Head of caudate nucleus (tissue), 42 donors: ENCODE measurements at regions not wholly inside any gene's neighbourhood (a gene's known extent, or its start where the extent isn't known, plus 50 kb on each side); places are given as distances from the start of the nearest gene placed in this dataset.

ENCODE experiments used
- DNase-seq, 42 donors: peaks; one replicate each; pipeline versions ENCODE4 v3.0.0 to v3.0.0-alpha.2; 2020 to 2021; ENCODE audit warnings: mixed read lengths in 7 of 42
- intact Hi-C: fragments of 100-400 bp; cut with DNase I; formaldehyde crosslinking; loops from one replicate; pipeline ENCODE4 v1.15.0; 2022

DNA sequence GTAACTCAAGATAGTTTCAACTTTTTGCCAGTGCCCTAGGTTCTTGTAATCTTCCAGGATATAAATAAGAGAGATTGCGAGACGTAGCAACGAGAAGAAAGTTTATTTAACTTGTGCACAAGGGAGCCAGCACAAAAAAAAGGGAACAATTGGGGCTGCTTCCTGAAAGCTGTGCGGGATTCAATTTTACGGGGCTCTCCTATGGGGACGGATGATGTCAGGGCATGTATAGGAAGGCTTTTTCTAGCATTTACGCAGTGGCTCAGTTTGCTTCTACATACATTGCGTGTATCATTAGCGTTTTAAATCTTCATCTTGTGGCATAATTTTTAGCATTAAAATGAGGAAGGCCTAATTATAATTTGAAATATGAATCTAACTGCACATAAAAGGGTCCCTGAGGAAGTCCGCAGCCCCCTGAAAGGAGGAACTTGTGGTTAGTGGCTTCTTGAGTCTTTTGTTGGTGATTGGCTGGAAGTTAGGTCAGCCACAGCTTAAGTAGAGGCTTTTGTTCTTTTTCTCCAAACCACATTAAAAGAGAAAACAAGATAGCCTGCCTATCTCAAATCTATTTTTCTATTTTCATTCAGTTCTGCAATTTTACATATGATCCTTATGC is 668.2 kb upstream of the NDST4 start:
- DNase-seq, result peak in 1 of 42 donors; percentile 11
- intact Hi-C loops, result no loop called here

DNA sequence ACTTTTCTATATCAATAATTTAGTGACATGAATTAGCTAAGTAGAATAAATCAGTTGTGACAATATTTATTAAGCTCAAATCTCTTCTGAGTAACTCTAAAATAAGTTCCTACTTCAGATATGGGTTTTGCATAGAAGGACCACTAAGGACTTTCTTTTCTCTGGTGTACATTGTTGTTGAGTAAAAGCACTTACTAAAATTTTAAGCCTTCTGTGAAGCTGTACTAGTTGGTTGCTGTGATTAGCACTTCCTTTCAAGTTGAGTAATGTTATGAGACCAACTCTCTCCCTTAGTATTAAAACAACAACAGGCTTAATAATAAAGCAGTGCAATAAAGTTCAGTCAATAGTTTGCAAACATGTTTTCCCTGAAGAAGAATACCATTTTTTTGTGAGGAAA is 667.4 kb upstream of the NDST4 start:
- DNase-seq, result no peak
- intact Hi-C loops, result no loop called here

DNA sequence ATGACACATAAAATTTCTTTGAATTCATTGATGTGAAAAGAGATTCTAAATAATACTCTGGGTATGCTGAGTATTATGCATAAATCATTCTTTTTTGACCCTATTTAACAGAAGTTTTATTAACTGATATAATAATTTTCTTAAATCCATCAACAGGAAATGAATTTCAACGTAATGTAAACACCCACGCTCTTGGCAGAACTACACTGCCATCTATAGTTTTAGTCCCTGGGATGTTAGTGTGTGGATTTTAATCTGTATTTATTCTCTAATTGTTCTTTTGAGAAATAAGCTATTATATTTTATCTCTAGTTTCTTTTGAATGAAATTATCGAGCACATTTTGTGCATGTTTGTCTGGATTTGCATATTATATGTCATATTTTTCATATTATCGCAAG is 666.8 kb upstream of the NDST4 start:
- intact Hi-C loops, result no loop called here
- no peak for DNase-seq

DNA sequence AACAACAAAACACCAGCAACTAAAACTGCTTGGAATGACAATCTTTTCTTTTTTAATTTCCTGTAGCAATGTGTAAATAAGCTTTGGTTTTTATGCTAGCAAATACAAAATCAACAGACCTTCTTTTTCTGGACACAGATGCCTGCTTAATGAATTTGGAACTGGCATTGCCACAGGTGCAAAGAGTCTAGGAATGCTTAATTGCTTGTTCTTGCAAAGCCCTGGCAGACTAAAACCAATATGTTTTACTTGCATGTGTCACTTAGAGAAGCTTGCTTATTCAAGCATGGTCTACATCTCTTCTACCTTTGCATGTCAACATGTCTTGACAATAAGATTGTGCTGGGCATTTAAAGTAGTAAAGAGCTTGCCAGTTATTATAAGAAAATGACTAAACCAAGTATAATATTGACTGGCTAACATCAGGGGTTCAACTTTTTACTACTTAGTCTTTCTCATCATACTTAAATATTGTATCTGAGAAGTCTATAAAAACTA is 656.7 kb upstream of the NDST4 start:
- intact Hi-C loops, result no loop called here
- no peak for DNase-seq

DNA sequence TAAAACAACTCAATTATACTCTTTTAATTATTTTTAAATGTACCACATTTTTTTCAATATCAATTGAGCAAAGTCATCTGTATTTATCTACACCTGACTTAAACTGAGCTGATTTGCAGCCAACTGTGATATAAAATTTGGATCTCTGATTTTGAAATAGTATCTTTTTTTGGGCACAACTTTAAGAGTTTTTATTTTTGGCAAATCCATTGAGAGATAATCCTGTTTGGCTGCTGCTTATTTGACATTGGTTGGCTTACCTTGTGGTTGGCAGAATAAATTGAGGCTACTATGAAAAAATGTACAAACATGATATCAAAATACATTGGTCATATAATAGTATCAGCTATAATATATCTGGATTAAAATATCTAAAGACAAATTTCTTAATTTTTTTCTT is 656.0 kb upstream of the NDST4 start:
- DNase-seq, result no peak
- intact Hi-C loops, result no loop called here

DNA sequence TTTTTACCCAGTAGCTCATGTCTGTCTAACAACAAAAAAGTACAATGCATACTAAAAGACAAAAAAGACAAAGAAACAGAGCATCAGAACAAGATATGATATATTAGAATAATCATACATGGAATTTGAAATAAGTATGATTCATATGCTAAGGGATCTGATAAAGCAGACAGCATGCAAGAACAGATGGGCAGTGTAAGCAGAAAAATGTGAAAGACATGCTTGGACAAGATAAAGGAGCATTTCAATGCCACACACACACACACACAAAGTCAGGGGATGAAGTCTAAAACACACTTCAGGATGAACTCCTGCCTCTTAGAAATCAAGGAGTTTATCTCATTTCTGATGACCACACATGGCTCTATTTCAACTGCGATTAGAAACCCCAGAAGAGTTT is 649.6 kb upstream of the NDST4 start:
- DNase-seq, result no peak

DNA sequence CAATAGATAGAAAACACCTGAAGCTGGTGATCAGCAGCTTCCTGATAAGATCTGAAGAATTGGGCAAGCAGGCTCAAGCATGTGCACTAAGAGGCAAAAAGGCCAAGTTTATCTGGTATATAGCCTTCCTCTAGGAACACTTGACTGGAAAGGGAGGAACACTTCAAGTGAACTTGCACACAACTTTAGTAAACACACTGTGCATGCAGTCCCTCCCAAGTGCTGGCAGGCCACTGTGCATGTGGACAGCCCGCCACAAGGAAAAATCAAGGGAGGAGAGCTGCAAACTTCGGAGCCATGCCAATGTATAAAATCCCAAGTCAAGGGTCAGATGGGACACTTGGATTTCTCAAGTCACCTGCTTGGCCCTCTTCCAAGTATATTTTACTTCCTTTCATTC is 645.8 kb upstream of the NDST4 start:
- no peak for DNase-seq
- intact Hi-C loops, result no loop called here

More for the DNA sequence above, 649.6 kb upstream of the NDST4 start:
- intact Hi-C loops, result no loop called here

DNA sequence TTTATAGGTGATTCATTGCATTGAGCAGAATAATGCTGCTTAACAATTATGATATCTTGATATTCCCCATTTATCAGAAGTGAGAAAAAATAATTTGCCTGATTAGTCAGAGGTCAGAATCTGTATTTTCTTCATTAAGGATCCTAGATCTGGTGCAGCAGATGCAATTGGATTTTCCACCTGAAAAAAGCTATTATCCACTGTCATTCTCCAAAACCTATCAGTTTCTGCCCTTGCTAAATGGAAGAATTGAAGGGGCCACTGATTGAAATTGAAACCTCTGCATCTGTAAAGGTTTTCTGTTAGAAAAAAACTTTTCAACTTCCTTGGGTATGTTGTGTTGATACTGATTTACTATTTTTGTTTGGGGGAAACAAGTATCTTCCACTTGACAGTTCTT is 636.0 kb upstream of the NDST4 start:
- intact Hi-C loops, result no loop called here
- DNase-seq, result no peak

DNA sequence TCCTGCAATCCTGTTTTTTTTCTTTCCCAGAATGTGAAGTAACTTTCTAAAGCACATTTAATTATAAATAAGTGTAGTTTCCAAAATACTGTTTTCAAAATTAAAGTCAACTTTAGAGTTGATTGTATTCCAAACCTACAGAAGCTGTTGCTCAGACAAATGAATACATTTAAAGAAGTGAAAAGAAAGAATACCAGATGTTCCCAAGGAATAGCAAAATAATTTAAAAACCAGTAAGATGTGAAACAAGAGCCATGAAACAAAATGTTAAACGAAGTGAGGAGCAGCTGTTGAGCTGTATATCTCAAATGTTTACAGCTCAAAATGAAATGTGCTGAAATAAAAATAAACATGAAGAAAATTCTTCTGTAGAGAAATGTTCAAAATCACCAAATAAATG is 627.4 kb upstream of the NDST4 start:
- intact Hi-C loops, result no loop called here
- no peak for DNase-seq

DNA sequence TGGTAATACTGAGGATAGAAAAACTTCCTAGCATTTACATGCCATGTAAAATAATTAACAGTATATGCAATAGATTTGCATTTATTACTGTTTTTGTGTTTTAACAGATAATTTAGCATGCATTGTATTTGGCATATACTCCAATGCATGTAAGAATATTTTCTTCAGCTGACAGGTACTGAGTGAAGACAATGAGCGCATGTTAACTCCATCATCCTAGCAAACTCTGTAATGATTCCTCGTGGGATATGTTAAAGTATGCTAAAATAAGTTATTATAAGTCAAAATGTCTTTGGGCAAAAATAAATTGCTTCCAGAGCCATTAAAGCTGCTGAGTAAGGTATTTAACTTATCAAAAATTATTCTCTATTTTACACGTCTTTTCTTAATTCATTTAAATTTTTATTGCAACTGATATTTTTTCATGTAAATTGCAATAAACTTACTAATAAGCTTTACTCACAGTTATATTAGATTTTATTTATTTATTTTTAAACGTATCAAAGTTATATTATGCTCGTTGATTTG is 616.4 kb upstream of the NDST4 start:
- intact Hi-C loops, result no loop called here
- DNase-seq, result no peak

DNA sequence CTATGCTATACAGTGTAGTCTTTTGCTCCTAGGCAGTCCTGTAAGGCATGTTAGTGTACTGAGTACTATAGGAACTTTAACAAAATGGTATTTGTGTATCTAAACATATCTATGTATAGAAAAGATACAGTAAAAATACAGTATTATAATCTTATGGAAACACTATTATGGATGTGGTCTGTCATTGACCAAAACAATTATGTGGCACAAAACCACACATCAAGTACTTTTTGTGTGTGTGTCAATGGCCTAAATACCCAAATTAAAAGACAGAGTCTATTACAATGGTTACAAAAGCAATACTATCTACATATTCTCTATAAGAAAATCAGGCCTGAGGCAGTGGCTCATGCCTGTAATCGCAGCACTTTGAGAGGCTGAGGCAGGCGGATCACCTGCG is 610.2 kb upstream of the NDST4 start:
- intact Hi-C loops, result no loop called here
- DNase-seq, result no peak

DNA sequence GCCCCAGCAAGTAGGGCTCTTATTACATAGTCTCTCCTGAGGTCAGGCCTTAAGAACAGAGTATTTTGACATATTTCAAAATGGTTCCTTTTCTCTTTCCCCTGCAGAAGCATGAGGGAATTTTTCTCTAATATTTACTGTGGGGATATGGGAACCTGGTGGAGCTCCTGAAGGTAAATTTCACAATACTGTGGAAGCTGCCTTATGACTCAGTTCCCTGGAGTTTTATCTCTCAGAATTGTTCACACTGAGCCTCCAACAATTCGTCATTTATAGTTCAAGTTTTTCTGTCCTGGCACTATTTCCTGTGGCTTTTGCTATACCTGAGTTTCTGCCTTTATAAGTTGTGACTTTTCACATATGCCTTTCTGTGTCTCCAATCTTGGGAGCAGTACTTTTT is 607.2 kb upstream of the NDST4 start:
- no peak for DNase-seq
- intact Hi-C loops, result no loop called here

DNA sequence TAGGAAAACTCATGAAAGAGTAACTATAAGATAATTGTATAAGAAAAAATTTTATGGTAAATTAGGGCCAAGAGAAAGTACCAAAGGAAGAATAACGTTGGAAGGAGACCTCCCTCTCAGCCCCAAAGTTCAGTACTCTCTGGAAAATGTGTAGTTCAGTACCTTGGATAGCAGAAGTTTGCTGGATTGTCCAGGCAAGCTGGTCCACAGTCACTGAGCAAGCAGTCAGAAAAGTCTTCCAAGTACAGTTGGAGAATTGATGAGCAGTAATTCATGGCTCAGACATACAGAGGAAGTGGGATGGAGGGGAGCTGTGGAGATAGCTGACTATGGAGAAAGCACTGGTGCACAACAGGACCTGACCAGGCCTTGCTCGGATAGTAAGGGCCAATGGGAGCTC is 598.2 kb upstream of the NDST4 start:
- intact Hi-C loops, result no loop called here
- DNase-seq, result no peak

DNA sequence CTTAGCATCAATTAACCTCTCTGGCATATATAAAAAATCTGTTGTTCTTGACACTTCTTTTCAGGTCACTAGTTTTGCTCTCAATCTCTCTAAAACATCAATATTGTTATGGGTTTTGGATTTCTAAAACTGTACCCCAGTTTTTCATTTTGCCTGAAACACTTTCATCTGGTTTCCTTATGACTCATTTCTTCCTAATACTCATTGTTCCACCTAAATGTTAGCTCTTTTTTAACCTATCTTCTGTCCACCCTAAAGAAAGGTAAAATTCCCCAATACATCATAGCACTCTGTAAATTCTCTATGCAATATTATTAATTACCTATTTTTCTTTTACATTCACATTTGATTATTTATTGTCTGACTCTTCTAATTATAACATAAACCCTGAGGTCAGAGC is 575.5 kb upstream of the NDST4 start:
- no peak for DNase-seq
- intact Hi-C loops, result no loop called here

DNA sequence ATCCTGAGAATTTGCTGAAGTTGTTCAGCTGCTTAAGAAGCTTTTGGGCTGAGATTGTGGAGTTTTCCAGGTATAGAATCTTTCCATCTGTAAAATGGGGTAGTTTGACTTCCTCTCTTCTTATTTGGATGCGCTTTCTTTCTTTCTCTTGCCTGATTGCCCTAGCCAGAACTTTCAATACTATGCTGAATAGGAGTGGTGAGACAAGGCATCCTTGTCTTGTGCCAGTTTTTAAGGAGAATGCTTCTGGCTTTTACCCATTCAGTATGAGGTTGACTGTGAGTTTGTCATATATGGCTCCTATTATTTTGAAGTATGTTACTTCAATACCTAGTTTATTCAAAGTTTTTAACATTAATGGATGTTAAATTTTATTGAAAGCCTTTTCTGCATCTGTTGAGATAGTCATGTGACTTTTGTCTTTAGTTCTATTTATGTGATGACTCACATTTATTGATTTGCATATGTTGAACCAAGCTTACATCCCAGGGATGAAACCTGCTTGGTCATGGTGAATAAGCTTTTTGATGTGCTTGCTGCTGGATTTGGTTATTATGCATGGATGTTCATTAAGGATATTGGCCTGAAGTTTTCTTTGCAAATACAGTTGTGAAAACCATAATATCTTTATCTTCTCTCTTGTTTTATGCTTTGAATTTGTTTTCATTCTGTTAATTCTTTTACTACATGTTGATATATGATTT is 573.8 kb upstream of the NDST4 start:
- no peak for DNase-seq
- intact Hi-C loops, result no loop called here

DNA sequence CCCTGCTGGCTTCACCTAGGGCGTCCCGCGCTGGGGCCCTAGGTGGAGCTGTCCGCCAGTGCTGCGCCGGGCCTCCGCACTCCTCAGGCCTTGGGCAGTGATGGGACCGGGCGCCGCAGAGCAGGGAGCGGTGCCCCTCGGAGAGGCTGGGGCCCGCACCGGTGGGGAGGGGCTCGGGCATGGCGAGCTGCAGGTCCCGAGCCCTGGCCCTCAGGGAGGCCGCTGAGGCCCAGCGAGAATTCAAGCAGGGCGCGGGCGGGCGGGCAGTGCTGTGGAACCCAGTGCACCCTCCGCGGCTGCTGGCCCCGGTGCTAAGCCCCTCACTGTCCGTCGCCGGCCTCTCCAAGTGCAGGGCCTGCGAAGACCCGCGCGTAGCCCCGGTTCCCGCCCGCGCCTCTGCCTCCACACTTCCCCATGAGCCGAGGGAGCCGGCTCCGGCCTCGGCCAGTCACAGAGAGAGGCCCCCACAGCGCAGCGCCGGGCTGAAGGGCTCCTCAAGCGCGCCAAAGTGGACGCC is 565.1 kb upstream of the NDST4 start:
- no peak for DNase-seq
- intact Hi-C loops, result no loop called here

DNA sequence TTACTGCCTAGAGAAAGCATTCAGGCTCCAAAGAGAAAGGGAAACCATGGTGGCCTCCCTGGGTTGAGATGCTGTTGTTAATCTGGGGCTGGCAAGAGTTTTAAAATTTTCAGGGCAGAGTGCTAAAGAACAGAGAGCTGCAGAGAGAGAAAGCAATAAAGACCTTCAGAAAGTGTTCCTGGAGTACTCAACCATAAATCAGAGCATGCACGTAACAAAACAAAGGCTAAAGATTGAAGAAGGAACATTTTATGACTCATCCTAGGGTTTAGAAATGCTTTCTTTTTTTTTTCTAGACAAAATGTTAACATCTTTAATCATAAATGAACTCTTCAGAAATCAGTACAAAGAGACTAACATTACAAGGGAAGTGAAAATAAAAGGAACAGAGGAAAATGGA is 562.3 kb upstream of the NDST4 start:
- no peak for DNase-seq
- intact Hi-C loops, result no loop called here

DNA sequence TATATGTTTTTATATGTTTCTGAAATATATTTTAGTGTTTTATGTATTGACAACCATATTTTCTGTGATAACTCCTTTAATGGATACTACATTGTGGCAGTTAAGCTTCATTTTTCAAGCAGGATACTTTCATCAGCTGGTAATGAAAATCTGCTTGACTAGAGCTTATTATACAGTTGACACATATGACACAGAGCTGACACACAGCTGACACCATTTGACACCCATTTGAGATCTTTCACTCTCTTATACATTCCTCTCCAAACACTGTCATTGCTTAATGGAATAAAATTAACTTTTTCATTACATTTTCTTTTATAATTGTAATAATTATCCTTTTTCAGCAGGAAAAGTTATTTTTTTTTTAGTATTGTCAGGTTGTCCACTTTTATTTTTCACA is 561.1 kb upstream of the NDST4 start:
- DNase-seq, result no peak
- intact Hi-C loops, result no loop called here

DNA sequence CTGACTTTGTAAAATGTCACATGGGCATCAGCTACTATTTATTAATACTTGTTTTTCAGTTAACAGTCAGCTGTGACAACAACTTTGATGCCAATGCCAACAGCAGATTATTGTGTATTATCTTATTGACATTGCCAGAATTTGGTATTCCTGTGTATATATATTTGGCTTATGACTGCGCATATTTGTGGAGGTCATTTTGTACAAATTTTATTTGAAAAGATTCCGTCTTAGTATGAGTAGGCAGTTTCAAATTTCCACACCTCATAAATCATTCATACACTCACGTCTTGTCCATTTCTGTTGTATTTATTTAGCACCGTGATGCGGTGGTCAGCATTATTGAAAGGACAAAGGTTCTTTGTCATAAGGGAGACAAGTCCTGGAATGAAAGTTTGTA is 558.2 kb upstream of the NDST4 start:
- intact Hi-C loops, result no loop called here

DNA sequence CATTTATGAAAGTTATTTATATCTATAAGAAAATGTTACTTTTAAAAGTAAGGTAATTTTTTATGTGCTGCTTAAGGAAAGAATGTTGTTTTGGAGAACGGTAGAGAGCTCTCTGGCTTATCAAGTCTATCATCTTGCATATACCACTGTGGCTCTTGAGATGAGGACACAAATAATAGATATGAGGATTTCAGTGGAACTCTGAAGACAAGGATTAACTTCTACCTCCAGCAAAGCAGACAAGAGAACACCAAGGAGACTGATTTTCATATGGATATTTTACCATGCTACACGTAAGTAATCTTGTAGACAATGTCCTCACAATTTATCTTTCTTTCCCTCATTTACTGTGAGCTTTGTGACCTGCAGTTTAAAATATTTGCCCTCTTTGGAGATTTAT is 557.5 kb upstream of the NDST4 start:
- DNase-seq, result no peak
- intact Hi-C loops, result no loop called here

More for the DNA sequence above, 558.2 kb upstream of the NDST4 start:
- no peak for DNase-seq

DNA sequence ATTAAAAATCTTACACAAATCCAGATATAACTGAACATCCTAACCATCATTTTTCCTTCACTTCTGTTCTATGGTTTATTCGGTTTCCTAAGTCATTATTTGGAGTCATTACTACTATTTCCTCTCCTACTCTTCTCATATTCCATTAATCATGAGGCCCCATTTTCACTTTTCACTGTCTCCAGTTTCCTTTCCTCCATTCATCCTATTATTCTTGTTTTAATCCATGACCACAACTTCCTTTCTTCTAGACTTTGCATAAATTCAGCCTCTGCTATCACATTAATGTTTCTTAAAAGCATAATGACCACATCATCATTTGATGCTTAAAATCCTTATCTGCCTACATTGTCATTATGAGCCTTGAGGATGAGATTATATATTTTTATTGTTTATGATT is 555.0 kb upstream of the NDST4 start:
- DNase-seq, result no peak
- intact Hi-C loops, result no loop called here
